Epithelial cell of prostate (primary cell): ENCODE measurements at regions not wholly inside any gene's neighbourhood (a gene's known extent, or its start where the extent isn't known, plus 50 kb on each side); places are given as distances from the start of the nearest gene placed in this dataset.
A peak's percentile ranks its signal among the peaks of the same experiment; 100 is the strongest.

Source experiments
- DNase-seq: peaks from one replicate; pipeline ENCODE4 v3.0.0-alpha.2; 2011; ENCODE audit warnings: low read depth, low spot score
- H3K27ac ChIP-seq: fragments of 450-650 bp; 2 replicates; pipeline ENCODE4 v1.5.1; 2017; ENCODE audit warnings: mild to moderate bottlenecking

GRCh38 chr9:25613709-25614108 is 64.5 kb downstream of the TUSC1 start:
- peak; percentile 3 for DNase-seq

GRCh38 chr9:25603106-25603505 is 75.1 kb downstream of the TUSC1 start:
- no peak overlapping the region for H3K27ac ChIP-seq
- no peak for DNase-seq

More at GRCh38 chr9:25613709-25614108, 64.5 kb downstream of the TUSC1 start:
- no peak overlapping the region for H3K27ac ChIP-seq

GRCh38 chr9:25602400-25603044 is 75.7 kb downstream of the TUSC1 start:
- H3K27ac ChIP-seq = no peak overlapping the region
- DNase-seq = peak; percentile 3

GRCh38 chr9:25600501-25600900 is 77.7 kb downstream of the TUSC1 start:
- H3K27ac ChIP-seq = no peak overlapping the region
- no peak for DNase-seq

GRCh38 chr9:25584611-25585010 is 93.6 kb downstream of the TUSC1 start:
- H3K27ac ChIP-seq = no peak overlapping the region
- DNase-seq = no peak

GRCh38 chr9:25573281-25573680 is 105.0 kb downstream of the TUSC1 start:
- no peak overlapping the region for H3K27ac ChIP-seq

GRCh38 chr9:25571491-25571890 is 106.8 kb downstream of the TUSC1 start:
- DNase-seq = no peak
- no peak overlapping the region for H3K27ac ChIP-seq

More at GRCh38 chr9:25573281-25573680, 105.0 kb downstream of the TUSC1 start:
- no peak for DNase-seq

GRCh38 chr9:25570802-25571201 is 107.4 kb downstream of the TUSC1 start:
- no peak for DNase-seq
- no peak overlapping the region for H3K27ac ChIP-seq

GRCh38 chr9:25562101-25562500 is 116.1 kb downstream of the TUSC1 start:
- no peak for DNase-seq

GRCh38 chr9:25557645-25558300 is 120.5 kb downstream of the TUSC1 start:
- no peak for DNase-seq

More at GRCh38 chr9:25562101-25562500, 116.1 kb downstream of the TUSC1 start:
- no peak overlapping the region for H3K27ac ChIP-seq

GRCh38 chr9:25556540-25556939 is 121.7 kb downstream of the TUSC1 start:
- no peak overlapping the region for H3K27ac ChIP-seq
- no peak for DNase-seq

More at GRCh38 chr9:25557645-25558300, 120.5 kb downstream of the TUSC1 start:
- no peak overlapping the region for H3K27ac ChIP-seq

GRCh38 chr9:25548847-25549246 is 129.4 kb downstream of the TUSC1 start:
- no peak overlapping the region for H3K27ac ChIP-seq
- DNase-seq = no peak

GRCh38 chr9:25543806-25544205 is 134.4 kb downstream of the TUSC1 start:
- H3K27ac ChIP-seq = no peak overlapping the region
- no peak for DNase-seq

GRCh38 chr9:25542319-25542718 is 135.9 kb downstream of the TUSC1 start:
- no peak for DNase-seq
- H3K27ac ChIP-seq = no peak overlapping the region

GRCh38 chr9:25537808-25538207 is 140.4 kb downstream of the TUSC1 start:
- DNase-seq = no peak
- no peak overlapping the region for H3K27ac ChIP-seq

- DNase-seq = peak; percentile 10
These were observed 159.0 kb downstream of the TUSC1 start for GRCh38 chr9:25519286-25519685.

GRCh38 chr9:25517701-25518100 is 160.5 kb downstream of the TUSC1 start:
- no peak overlapping the region for H3K27ac ChIP-seq
- no peak for DNase-seq

More at GRCh38 chr9:25519286-25519685, 159.0 kb downstream of the TUSC1 start:
- H3K27ac ChIP-seq = no peak overlapping the region

- DNase-seq = no peak
- no peak overlapping the region for H3K27ac ChIP-seq
These were observed 164.7 kb downstream of the TUSC1 start for GRCh38 chr9:25513509-25514033.

GRCh38 chr9:25505644-25506043 is 172.6 kb downstream of the TUSC1 start:
- no peak for DNase-seq
- no peak overlapping the region for H3K27ac ChIP-seq

GRCh38 chr9:25481372-25481771 is 196.9 kb downstream of the TUSC1 start:
- no peak overlapping the region for H3K27ac ChIP-seq
- DNase-seq = no peak

GRCh38 chr9:25480696-25481095 is 197.5 kb downstream of the TUSC1 start:
- no peak for DNase-seq
- H3K27ac ChIP-seq = no peak overlapping the region

- no peak overlapping the region for H3K27ac ChIP-seq
- no peak for DNase-seq
These were observed 205.6 kb downstream of the TUSC1 start for GRCh38 chr9:25472681-25473080.
